HepG2 (cell line): ENCODE measurements at regions not wholly inside any gene's neighbourhood (a gene's known extent, or its start where the extent isn't known, plus 50 kb on each side); places are given as distances from the start of the nearest gene placed in this dataset.

Experiments used
- ATAC-seq: fragments of 200-7000 bp; cut with Tn5 transposase; 3 replicates; pipeline ENCODE4 v1.9.1; 2020; ENCODE audit warnings: mild to moderate bottlenecking, moderate library complexity
- BruUV-seq: library from RNA; stranded (reverse); fragments of 400-500 nt; replicated peaks from 2 replicates; lab custom pipeline; 2021; lab: Mats Ljungman, UMichigan
- CTCF ChIA-PET: fragments of 300-600 bp; formaldehyde crosslinking; extraction: SDS; loops from one replicate; lab custom pipeline; 2021; ENCODE audit warnings: low total read pairs, inconsistent platforms, low intra/inter-chr PET ratio; lab: Yijun Ruan, JAX
- POLR2A ChIA-PET: fragments of 350-600 bp; sonication (Branson Sonifier 250); formaldehyde crosslinking; loops from one replicate; lab custom pipeline; 2020; ENCODE audit warnings: antibody characterized with exemption, inconsistent platforms; lab: Yijun Ruan, JAX
- DNase-seq: peaks from one replicate; pipeline ENCODE4 v3.0.0-alpha.2; 2015; ENCODE audit warnings: low spot score
- FAIRE-seq: peaks from 3 replicates; lab custom pipeline; 2011; peaks lifted over from hg19 to GRCh38; lab: Jason Lieb, UNC
- H2AFZ ChIP-seq: one replicate; pipeline ENCODE4 v1.6.1; 2011; ENCODE audit warnings: low read length, inconsistent platforms
- H3K27ac ChIP-seq: fragments of 300-600 bp; 3 replicates; pipeline ENCODE4 v1.8.0; 2011; ENCODE audit warnings: mixed run types, mild to moderate bottlenecking, mixed read lengths, low read length, inconsistent platforms; ENCODE audit not compliant: insufficient read depth; ENCODE audit errors: extremely low read length
- H3K27me3 ChIP-seq, 2 experiments: fragments of 200-600 bp in 1 of 2; 2 replicates in 1 of 2; 3 replicates in 1 of 2; pipeline versions ENCODE4 v1.6.0 to v1.8.0; 2011; ENCODE audit warnings: low read length in 2 of 2, mild to moderate bottlenecking in 2 of 2, moderate library complexity in 2 of 2, inconsistent platforms in 1 of 2; ENCODE audit not compliant: insufficient read depth in 2 of 2, control insufficient read depth in 1 of 2
- H3K36me3 ChIP-seq, 2 experiments: fragments of 200-600 bp in 1 of 2; replicated peaks in 1 of 2; 2 replicates in 1 of 2; 3 replicates in 1 of 2; pipeline versions ENCODE4 v1.5.1 to v1.8.0; 2011; ENCODE audit warnings: low read length in 2 of 2, inconsistent platforms in 1 of 2; ENCODE audit not compliant: insufficient read depth in 2 of 2, control insufficient read depth in 1 of 2
- H3K4me1 ChIP-seq: 2 replicates; pipeline ENCODE4 v1.5.1; 2012; ENCODE audit warnings: low read length, inconsistent platforms; ENCODE audit not compliant: insufficient read depth
- H3K4me2 ChIP-seq: 2 replicates; pipeline ENCODE4 v1.6.0; 2011; ENCODE audit warnings: low read depth, low read length, inconsistent platforms
- H3K4me3 ChIP-seq, 3 experiments: fragments of 200-600 bp in 1 of 3; sonication (generic), shearing (Covaris generic) in 1 of 3; replicated peaks in 1 of 3; 2 replicates each; pipeline ENCODE4 v1.5.1; 2011 to 2016; ENCODE audit warnings: low read length in 3 of 3, inconsistent platforms in 2 of 3, low read depth in 2 of 3, mild to moderate bottlenecking in 2 of 3, control low read depth in 1 of 3, mixed read lengths in 1 of 3; ENCODE audit not compliant: insufficient read depth in 1 of 3
- H3K79me2 ChIP-seq: one replicate; pipeline ENCODE4 v1.6.1; 2011; ENCODE audit warnings: low read length, inconsistent platforms; ENCODE audit not compliant: insufficient read depth
- H3K9ac ChIP-seq: 2 replicates; pipeline ENCODE4 v1.6.0; 2011; ENCODE audit warnings: mild to moderate bottlenecking, low read depth, low read length, inconsistent platforms; ENCODE audit not compliant: insufficient read depth
- H3K9me3 ChIP-seq: 2 replicates; pipeline ENCODE4 v1.5.1; 2012; ENCODE audit warnings: mild to moderate bottlenecking, low read length
- H4K20me1 ChIP-seq: 2 replicates; pipeline ENCODE4 v1.6.0; 2011; ENCODE audit warnings: inconsistent platforms, mild to moderate bottlenecking, low read length, moderate library complexity; ENCODE audit not compliant: insufficient read depth
- ATF7 ChIP-seq, 2 experiments: fragments of 450-650 bp in 1 of 2; sonication (generic) in 1 of 2; formaldehyde crosslinking in 1 of 2; IDR thresholded peaks; 2 replicates each; pipeline versions ENCODE4 v1.4.0 to v1.6.1; 2016 to 2020; ENCODE audit warnings: antibody characterized with exemption in 1 of 2, mild to moderate bottlenecking in 1 of 2, missing genetic modification reagents in 1 of 2
- CENPBD1 ChIP-seq: sonication (generic); formaldehyde crosslinking; IDR thresholded peaks from 2 replicates; pipeline ENCODE4 v1.8.0; 2022; ENCODE audit warnings: missing genetic modification reagents, low read depth, mild to moderate bottlenecking, borderline replicate concordance
- ERF ChIP-seq: IDR thresholded peaks from 2 replicates; pipeline ENCODE4 v1.6.1; 2018; ENCODE audit warnings: missing biosample characterization, missing genetic modification reagents
- FOXA1 ChIP-seq, 2 experiments: fragments of 450-650 bp in 1 of 2; sonication (generic) in 1 of 2; formaldehyde crosslinking in 1 of 2; IDR thresholded peaks; 2 replicates each; pipeline versions ENCODE4 v1.4.0 to v1.6.1; 2016 to 2020; ENCODE audit warnings: missing genetic modification reagents in 1 of 2
- GTF2F1 ChIP-seq: fragments of 150-350 bp; IDR thresholded peaks from 2 replicates; pipeline ENCODE4 v1.6.1; 2014; ENCODE audit warnings: low read length
- HDAC1 ChIP-seq: sonication (generic); formaldehyde crosslinking; IDR thresholded peaks from 2 replicates; pipeline ENCODE4 v1.5.1; 2020; ENCODE audit warnings: mild to moderate bottlenecking, missing genetic modification reagents
- KDM5B ChIP-seq: sonication (generic); formaldehyde crosslinking; IDR thresholded peaks from 2 replicates; pipeline ENCODE4 v1.4.0; 2020; ENCODE audit warnings: missing genetic modification reagents, mild to moderate bottlenecking, borderline replicate concordance
- MAZ ChIP-seq, 2 experiments: sonication (generic) in 1 of 2; formaldehyde crosslinking in 1 of 2; IDR thresholded peaks; 2 replicates each; pipeline versions ENCODE4 v1.5.0 to v1.6.1; 2012 to 2020; ENCODE audit warnings: low read depth in 2 of 2, mild to moderate bottlenecking in 2 of 2, borderline replicate concordance in 1 of 2, improper control_type of control experiment in 1 of 2, low read length in 1 of 2, missing genetic modification reagents in 1 of 2, moderate library complexity in 1 of 2
- PHF8 ChIP-seq: sonication (generic); formaldehyde crosslinking; IDR thresholded peaks from 2 replicates; pipeline ENCODE4 v1.5.0; 2020; ENCODE audit warnings: missing genetic modification reagents
- RARG ChIP-seq: sonication (generic); formaldehyde crosslinking; IDR thresholded peaks from 2 replicates; pipeline ENCODE4 v1.4.0; 2020; ENCODE audit warnings: low read depth, mild to moderate bottlenecking, missing genetic modification reagents
- SSRP1 ChIP-seq: IDR thresholded peaks from 2 replicates; pipeline ENCODE4 v1.6.1; 2016; ENCODE audit warnings: control low read depth
- U2AF2 ChIP-seq: fragments of 200-400 bp; formaldehyde crosslinking; IDR thresholded peaks from 2 replicates; pipeline ENCODE4 v1.6.1; 2017; ENCODE audit warnings: low read depth, mild to moderate bottlenecking, low read length
- ZBTB33 ChIP-seq: sonication (generic); formaldehyde crosslinking; IDR thresholded peaks from 2 replicates; pipeline ENCODE4 v1.4.0; 2020; ENCODE audit warnings: missing genetic modification reagents
- ZNF101 ChIP-seq: sonication (generic); formaldehyde crosslinking; IDR thresholded peaks from 2 replicates; pipeline ENCODE4 v1.4.0; 2020; ENCODE audit warnings: mild to moderate bottlenecking, low read depth, missing genetic modification reagents, borderline replicate concordance
- ZNF251 ChIP-seq: sonication (generic); formaldehyde crosslinking; IDR thresholded peaks from 2 replicates; pipeline ENCODE4 v1.9.0; 2021; ENCODE audit warnings: mild to moderate bottlenecking, missing genetic modification reagents
- ZNF33A ChIP-seq: sonication (generic); formaldehyde crosslinking; IDR thresholded peaks from 2 replicates; pipeline ENCODE4 v1.5.1; 2020; ENCODE audit warnings: missing genetic modification reagents, mild to moderate bottlenecking, moderate library complexity, borderline replicate concordance
- ZNF792 ChIP-seq: IDR thresholded peaks from 2 replicates; pipeline ENCODE4 v1.6.1; 2016
- ZNF878 ChIP-seq: sonication (generic); formaldehyde crosslinking; IDR thresholded peaks from 2 replicates; pipeline ENCODE4 v1.8.1; 2023; ENCODE audit warnings: mild to moderate bottlenecking, missing genetic modification reagents, moderate library complexity
- ZSCAN29 ChIP-seq: sonication (generic); formaldehyde crosslinking; conservative IDR thresholded peaks from 2 replicates; pipeline ENCODE4 v1.4.0; 2020; ENCODE audit warnings: mild to moderate bottlenecking, missing genetic modification reagents
- WGBS: methylation state at CpG from one replicate; pipeline ENCODE4 v1.1.6; 2017; ENCODE audit warnings: low lambda C conversion rate; 5-methylcytosine and 5-hydroxymethylcytosine counted together
- in situ Hi-C: cut with HindIII; loops from 2 replicates; pipeline ENCODE4 v1.10.0; 2017; ENCODE audit warnings: low pct_unique_long_range_greater_than_20kb; ENCODE audit not compliant: extremely low pct_ligation_motif_present
- intact Hi-C: fragments of 100-400 bp; cut with micrococcal nuclease; formaldehyde crosslinking; loops from one replicate; pipeline ENCODE4 v1.10.0; 2022; ENCODE audit not compliant: unreplicated experiment
- TF ChIP-seq, protein P1 (sequence below): sonication (generic); formaldehyde crosslinking; IDR thresholded peaks from 2 replicates; pipeline ENCODE4 v1.8.1; 2022; ENCODE audit warnings: mild to moderate bottlenecking, missing genetic modification reagents

DNA sequence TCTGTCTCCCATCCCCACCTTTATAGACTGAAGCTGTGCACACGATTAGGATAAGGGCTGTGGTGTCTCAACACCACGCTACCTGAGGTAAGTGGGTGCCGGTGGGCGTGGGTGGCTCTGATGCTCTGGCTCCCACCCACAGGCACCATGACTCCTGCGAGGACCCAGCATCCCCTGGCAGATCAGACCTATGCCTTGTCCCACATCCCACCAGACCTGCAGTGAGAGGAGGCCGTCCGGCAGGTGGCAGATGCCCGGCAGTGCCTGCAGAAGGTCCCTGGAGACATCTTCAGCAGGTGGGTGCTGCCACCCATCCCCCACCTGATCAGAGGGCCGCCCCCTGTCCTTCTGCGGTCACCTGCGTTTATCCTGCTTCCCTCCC is 104.4 kb upstream of the PRB2 start (continued):
- no peak for TF ChIP-seq ZBTB33
- no peak for TF ChIP-seq ERF

- H3K4me3 ChIP-seq: no peak overlapping the region
- H3K27me3 ChIP-seq: no peaks in the 10 kb centered on the region; a peak in 1 of 5 replicates
- H3K79me2 ChIP-seq: no peaks in the 10 kb centered on the region
- no peak overlapping the region for H3K27ac ChIP-seq
- FAIRE-seq (no peak), DNase-seq (peak; percentile 19), ATAC-seq (peak; percentile 80)
- in situ Hi-C loops: no loop called here
- WGBS: 66% methylated on average over 21 of the region's 62 CpGs
- H3K36me3 ChIP-seq: no peaks in the 10 kb centered on the region
- no peak overlapping the region for H3K4me2 ChIP-seq
- H3K9me3 ChIP-seq: no peaks in the 10 kb centered on the region
- H4K20me1 ChIP-seq: no peaks in the 10 kb centered on the region
- no TSS peak for BruUV-seq
- no peak overlapping the region for H2AFZ ChIP-seq
- H3K9ac ChIP-seq: no peak overlapping the region
- POLR2A ChIA-PET: no interaction called here
- intact Hi-C loops: no loop called here
- H3K4me1 ChIP-seq: no peaks in the 10 kb centered on the region
- CTCF ChIA-PET: no interaction called here
- TF ChIP-seq CENPBD1 (CRISPR knock-in tag) (peak; percentile 93; the same call in 1 of the 2 replicates), GTF2F1 (no peak), ZNF251 (CRISPR knock-in tag) (peak; percentile 94; the same call in 1 of the 2 replicates), MAZ (IDR thresholded peaks at IDR 0.05; ENCODE audit: borderline replicate concordance, low read depth, low read length) (no peak), MAZ (CRISPR knock-in tag; IDR thresholded peaks at IDR 0.05; ENCODE audit: low read depth) (peak; percentile 90), ZNF33A (CRISPR knock-in tag) (peak; percentile 87; the same call in 1 of the 2 replicates), U2AF2 (no peak), KDM5B (CRISPR knock-in tag) (peak; percentile 96), SSRP1 (CRISPR knock-in tag) (no peak), ATF7 (IDR thresholded peaks at IDR 0.05) (no peak), ATF7 (CRISPR knock-in tag; IDR thresholded peaks at IDR 0.05) (no peak), ZSCAN29 (CRISPR knock-in tag) (0 out of 2 replicates have a peak, but pooled peaks have one; percentile 33), ZNF878 (CRISPR knock-in tag) (peak; percentile 96), FOXA1 (IDR thresholded peaks at IDR 0.05) (no peak), FOXA1 (CRISPR knock-in tag; IDR thresholded peaks at IDR 0.05) (0 out of 2 replicates have a peak, but pooled peaks have one; percentile 19), HDAC1 (CRISPR knock-in tag) (peak; percentile 79), RARG (CRISPR knock-in tag) (no peak; the same call in 1 of the 2 replicates), ZNF101 (CRISPR knock-in tag) (no peak), PHF8 (peak; percentile 49; the same call in 1 of the 2 replicates), ZNF792 (CRISPR knock-in tag) (peak; percentile 99)
- TF ChIP-seq, protein P1, sequence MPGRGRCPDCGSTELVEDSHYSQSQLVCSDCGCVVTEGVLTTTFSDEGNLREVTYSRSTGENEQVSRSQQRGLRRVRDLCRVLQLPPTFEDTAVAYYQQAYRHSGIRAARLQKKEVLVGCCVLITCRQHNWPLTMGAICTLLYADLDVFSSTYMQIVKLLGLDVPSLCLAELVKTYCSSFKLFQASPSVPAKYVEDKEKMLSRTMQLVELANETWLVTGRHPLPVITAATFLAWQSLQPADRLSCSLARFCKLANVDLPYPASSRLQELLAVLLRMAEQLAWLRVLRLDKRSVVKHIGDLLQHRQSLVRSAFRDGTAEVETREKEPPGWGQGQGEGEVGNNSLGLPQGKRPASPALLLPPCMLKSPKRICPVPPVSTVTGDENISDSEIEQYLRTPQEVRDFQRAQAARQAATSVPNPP (CRISPR knock-in tag): peak; percentile 72; the same call in 1 of the 2 replicates
Observed at GRCh38 chr12:11500188-11500860, 105.0 kb upstream of the PRB2 start.
